Kidney epithelial cell (primary cell): ENCODE measurements at regions not wholly inside any gene's neighbourhood (a gene's known extent, or its start where the extent isn't known, plus 50 kb on each side); places are given as distances from the start of the nearest gene placed in this dataset.

Experiments used
- DNase-seq: peaks from one replicate; pipeline ENCODE4 v3.0.0-alpha.2; 2010; ENCODE audit warnings: low read depth
- H3K27me3 ChIP-seq: 2 replicates; pipeline ENCODE4 v1.6.0; 2011; ENCODE audit warnings: low read length; ENCODE audit not compliant: control insufficient read depth, insufficient read depth
- H3K36me3 ChIP-seq: 2 replicates; pipeline ENCODE4 v1.5.1; 2011; ENCODE audit warnings: low read length; ENCODE audit not compliant: control insufficient read depth, insufficient read depth
- H3K4me3 ChIP-seq: 2 replicates; pipeline ENCODE4 v1.5.1; 2011; ENCODE audit warnings: low read depth, mild to moderate bottlenecking, control low read depth, low read length
- TF ChIP-seq, protein P1 (sequence below): IDR thresholded peaks from 2 replicates; pipeline ENCODE4 v1.5.1; 2011; ENCODE audit warnings: mild to moderate bottlenecking, moderate library complexity, low read length, control low read depth, inconsistent platforms; ENCODE audit not compliant: insufficient read depth, poor library complexity, severe bottlenecking

DNA sequence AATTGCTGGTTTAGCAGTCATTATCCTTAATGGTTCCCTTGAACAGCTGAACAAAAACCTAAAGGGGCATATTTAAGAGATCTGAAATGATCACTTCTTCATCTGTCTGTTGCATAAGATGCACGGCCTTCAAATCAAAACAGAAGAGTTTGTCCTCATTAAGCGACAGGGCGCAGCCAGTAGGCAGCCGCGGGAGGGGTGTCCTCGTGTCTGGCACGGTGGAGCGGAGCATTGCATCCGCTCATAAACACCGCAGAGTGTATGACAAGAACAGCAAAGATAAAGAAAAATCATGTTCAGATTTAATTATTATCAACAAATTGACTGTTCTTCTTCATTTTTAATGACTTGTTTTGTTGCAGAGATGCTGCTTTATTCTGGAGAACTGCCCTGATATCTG is 255.6 kb upstream of the ADARB2 start:
- no peaks in the 10 kb centered on the region for H3K36me3 ChIP-seq
- no peak overlapping the region for H3K4me3 ChIP-seq
- TF ChIP-seq, protein P1, sequence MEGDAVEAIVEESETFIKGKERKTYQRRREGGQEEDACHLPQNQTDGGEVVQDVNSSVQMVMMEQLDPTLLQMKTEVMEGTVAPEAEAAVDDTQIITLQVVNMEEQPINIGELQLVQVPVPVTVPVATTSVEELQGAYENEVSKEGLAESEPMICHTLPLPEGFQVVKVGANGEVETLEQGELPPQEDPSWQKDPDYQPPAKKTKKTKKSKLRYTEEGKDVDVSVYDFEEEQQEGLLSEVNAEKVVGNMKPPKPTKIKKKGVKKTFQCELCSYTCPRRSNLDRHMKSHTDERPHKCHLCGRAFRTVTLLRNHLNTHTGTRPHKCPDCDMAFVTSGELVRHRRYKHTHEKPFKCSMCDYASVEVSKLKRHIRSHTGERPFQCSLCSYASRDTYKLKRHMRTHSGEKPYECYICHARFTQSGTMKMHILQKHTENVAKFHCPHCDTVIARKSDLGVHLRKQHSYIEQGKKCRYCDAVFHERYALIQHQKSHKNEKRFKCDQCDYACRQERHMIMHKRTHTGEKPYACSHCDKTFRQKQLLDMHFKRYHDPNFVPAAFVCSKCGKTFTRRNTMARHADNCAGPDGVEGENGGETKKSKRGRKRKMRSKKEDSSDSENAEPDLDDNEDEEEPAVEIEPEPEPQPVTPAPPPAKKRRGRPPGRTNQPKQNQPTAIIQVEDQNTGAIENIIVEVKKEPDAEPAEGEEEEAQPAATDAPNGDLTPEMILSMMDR, result no peak
- H3K27me3 ChIP-seq, result no peaks in the 10 kb centered on the region
- no peak for DNase-seq

DNA sequence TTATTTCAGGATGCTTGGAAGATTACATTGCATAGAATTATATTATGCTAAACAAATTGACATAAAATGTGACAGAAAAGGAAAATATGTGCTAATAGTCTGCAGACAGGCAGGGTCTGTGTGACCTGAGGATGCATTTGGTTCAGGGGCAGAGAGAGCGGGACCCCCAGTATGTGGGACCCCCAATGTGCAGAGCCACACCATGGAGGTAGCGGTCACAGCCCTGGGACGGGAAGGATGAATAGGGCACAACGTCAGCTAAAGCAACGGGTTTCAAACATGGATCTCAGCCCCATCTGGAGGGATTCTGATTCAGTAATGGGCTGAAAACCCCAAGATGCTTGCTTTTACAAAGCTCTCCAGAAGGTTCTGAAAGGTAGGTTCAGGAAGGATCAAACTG is 251.8 kb upstream of the ADARB2 start:
- no peaks in the 10 kb centered on the region for H3K36me3 ChIP-seq
- H3K27me3 ChIP-seq, result no peaks in the 10 kb centered on the region
- H3K4me3 ChIP-seq, result no peak overlapping the region
- TF ChIP-seq, protein P1, result no peak
- DNase-seq, result no peak

DNA sequence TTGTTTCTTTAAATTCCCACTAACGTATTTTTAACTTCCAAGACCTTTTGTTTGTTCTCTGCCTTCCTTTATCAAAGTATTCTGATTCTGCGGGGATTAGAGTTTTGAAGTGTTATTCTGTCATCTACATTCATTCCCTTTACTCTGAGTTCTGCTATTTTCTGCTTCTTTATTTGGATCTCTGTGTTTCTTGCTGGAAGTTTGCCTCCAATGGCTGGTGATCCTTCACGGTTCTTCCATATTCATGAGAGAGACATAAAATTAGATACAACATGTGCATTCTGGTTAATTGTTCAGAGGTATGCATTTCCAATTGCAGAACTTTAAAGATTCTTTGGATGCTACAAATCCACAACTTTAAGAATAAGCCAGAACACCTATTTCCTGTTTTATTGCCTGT is 244.7 kb upstream of the ADARB2 start:
- H3K4me3 ChIP-seq, result no peak overlapping the region
- no peak for DNase-seq
- TF ChIP-seq, protein P1, result no peak
- H3K27me3 ChIP-seq, result no peaks in the 10 kb centered on the region
- H3K36me3 ChIP-seq, result no peaks in the 10 kb centered on the region

DNA sequence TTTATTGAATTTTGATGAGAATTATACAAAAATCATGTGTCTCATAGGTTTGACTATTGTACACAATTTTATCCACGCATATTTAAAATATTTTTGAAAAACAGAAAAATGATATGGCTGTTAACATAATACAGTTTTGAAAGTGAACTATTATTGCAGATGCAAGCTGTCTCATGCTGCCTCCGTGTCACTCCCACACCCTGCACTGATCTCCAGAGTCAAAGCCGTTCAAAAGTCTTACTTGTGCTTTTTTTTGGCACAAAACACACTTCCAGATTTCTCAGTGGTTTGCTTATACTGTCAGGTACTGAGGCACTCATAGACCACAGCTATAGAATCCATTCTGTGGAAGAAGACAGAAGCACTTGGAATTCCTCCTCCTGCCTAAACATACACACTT is 243.1 kb upstream of the ADARB2 start:
- no peaks in the 10 kb centered on the region for H3K27me3 ChIP-seq
- H3K36me3 ChIP-seq, result no peaks in the 10 kb centered on the region
- H3K4me3 ChIP-seq, result no peak overlapping the region
- TF ChIP-seq, protein P1, result no peak
- DNase-seq, result no peak

DNA sequence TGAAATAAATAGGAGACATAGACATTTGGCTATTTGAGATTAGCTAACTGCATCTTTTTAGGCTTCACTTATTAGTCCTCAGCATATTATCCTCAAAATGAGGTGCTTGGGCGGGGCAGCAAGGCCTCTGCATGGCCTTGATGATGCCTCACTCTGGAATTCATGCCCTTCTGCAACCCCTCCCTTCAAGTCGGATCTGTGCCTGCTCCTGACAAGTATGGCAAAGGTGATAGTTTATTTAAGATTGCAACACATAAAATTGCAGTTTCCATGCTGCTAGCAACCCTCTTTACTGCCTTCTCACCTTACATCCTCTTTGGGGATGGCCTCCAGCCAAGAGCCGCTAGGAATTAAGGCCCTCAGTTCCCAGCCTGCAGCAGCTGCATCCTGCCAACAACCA is 241.3 kb upstream of the ADARB2 start:
- Histone ChIP-seq H3K36me3 (no peaks in the 10 kb centered on the region), H3K27me3 (no peaks in the 10 kb centered on the region), H3K4me3 (no peak overlapping the region)
- no peak for DNase-seq
- TF ChIP-seq, protein P1, result no peak

DNA sequence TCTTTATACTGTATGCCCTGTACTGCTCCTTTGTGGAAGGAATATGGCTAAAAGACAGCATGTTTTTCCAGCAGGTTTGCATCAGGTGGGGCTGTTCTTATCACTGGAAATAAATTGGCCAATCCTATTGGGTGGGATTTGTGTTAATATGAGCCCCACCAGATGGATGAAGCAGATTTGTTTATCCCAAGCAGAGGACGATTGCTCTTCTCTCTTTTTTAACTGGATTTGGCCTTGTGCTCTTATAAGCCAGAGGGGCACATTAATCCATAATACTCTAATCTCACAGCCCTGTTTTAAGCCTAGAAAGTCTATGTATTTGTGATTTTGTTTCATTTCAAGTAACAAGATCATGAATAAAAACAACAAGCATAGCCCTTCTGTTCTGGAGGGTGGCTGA is 240.1 kb upstream of the ADARB2 start:
- no peaks in the 10 kb centered on the region for H3K27me3 ChIP-seq
- no peak overlapping the region for H3K4me3 ChIP-seq
- TF ChIP-seq, protein P1, result no peak
- no peaks in the 10 kb centered on the region for H3K36me3 ChIP-seq
- no peak for DNase-seq
